ENCODE measurements at regions not wholly inside any gene's neighbourhood (a gene's known extent, or its start where the extent isn't known, plus 50 kb on each side); places are given as distances from the start of the nearest gene placed in this dataset.

GRCh38 chr6:149248693-149249369 lies 68.7 kb upstream of the TAB2 start:
- no peak for TF ChIP-seq EZH2phosphoT487 (IDR thresholded peaks at IDR 0.05; ENCODE audit: insufficient read depth, low read depth)
- no peak for TF ChIP-seq EZH2 (IDR thresholded peaks at IDR 0.05; ENCODE audit: insufficient read depth, poor library complexity, severe bottlenecking)

Data from GM23248 (cell line).